MM.1S (cell line): ENCODE measurements at regions not wholly inside any gene's neighbourhood (a gene's known extent, or its start where the extent isn't known, plus 50 kb on each side); places are given as distances from the start of the nearest gene placed in this dataset.

Experiments used
- CTCF ChIP-seq: fragments of 300-600 bp; sonication (generic); IDR thresholded peaks from 2 replicates; pipeline ENCODE4 v1.5.1; 2016; ENCODE audit warnings: antibody characterized with exemption, low read length, mixed read lengths
- EZH2 ChIP-seq: fragments of 300-600 bp; sonication (generic); optimal IDR thresholded peaks from 2 replicates; pipeline ENCODE3; 2017; ENCODE audit warnings: low read depth, mild to moderate bottlenecking, antibody characterized with exemption, low read length, mixed read lengths

GRCh38 chr5:28216939-28217360 lies 1178.6 kb upstream of the CDH9 start:
- TF ChIP-seq CTCF = no peak
- TF ChIP-seq EZH2 = no peak
